ENCODE measurements at regions not wholly inside any gene's neighbourhood (a gene's known extent, or its start where the extent isn't known, plus 50 kb on each side); places are given as distances from the start of the nearest gene placed in this dataset.

- no peak for DNase-seq (ENCODE audit: low spot score)
- in situ Hi-C loops (cut with MboI; ENCODE audit: low sequenced_read_pairs, unreplicated experiment), result no loop called here
- no peak for TF ChIP-seq CTCF (IDR thresholded peaks at IDR 0.05; ENCODE audit: borderline replicate concordance, control extremely low read depth, extremely low read depth, insufficient read depth, missing control alignments)
These were observed 598.7 kb upstream of the SOX11 start for GRCh38 chr2:5093518-5093917.

- in situ Hi-C loops (cut with MboI; ENCODE audit: low sequenced_read_pairs, unreplicated experiment), result no loop called here
- no peak for DNase-seq (ENCODE audit: low spot score)
- TF ChIP-seq CTCF (IDR thresholded peaks at IDR 0.05; ENCODE audit: borderline replicate concordance, control extremely low read depth, extremely low read depth, insufficient read depth, missing control alignments), result no peak
These were observed 598.0 kb upstream of the SOX11 start for GRCh38 chr2:5094192-5094591.

GRCh38 chr2:5098286-5098685, 593.9 kb upstream of the SOX11 start:
- no peak for DNase-seq (ENCODE audit: low spot score)
- in situ Hi-C loops (cut with MboI; ENCODE audit: low sequenced_read_pairs, unreplicated experiment), result no loop called here
- no peak for TF ChIP-seq CTCF (IDR thresholded peaks at IDR 0.05; ENCODE audit: borderline replicate concordance, control extremely low read depth, extremely low read depth, insufficient read depth, missing control alignments)

- TF ChIP-seq CTCF (IDR thresholded peaks at IDR 0.05; ENCODE audit: borderline replicate concordance, control extremely low read depth, extremely low read depth, insufficient read depth, missing control alignments), result no peak
- DNase-seq (ENCODE audit: low spot score), result no peak
- in situ Hi-C loops (cut with MboI; ENCODE audit: low sequenced_read_pairs, unreplicated experiment), result no loop called here
These were observed 589.4 kb upstream of the SOX11 start for GRCh38 chr2:5102823-5103222.

GRCh38 chr2:5111581-5111980, 580.6 kb upstream of the SOX11 start:
- no peak for TF ChIP-seq CTCF (IDR thresholded peaks at IDR 0.05; ENCODE audit: borderline replicate concordance, control extremely low read depth, extremely low read depth, insufficient read depth, missing control alignments)
- in situ Hi-C loops (cut with MboI; ENCODE audit: low sequenced_read_pairs, unreplicated experiment), result no loop called here
- DNase-seq (ENCODE audit: low spot score), result no peak

- no peak for DNase-seq (ENCODE audit: low spot score)
- in situ Hi-C loops (cut with MboI; ENCODE audit: low sequenced_read_pairs, unreplicated experiment), result no loop called here
- no peak for TF ChIP-seq CTCF (IDR thresholded peaks at IDR 0.05; ENCODE audit: borderline replicate concordance, control extremely low read depth, extremely low read depth, insufficient read depth, missing control alignments)
These were observed 573.1 kb upstream of the SOX11 start for GRCh38 chr2:5119046-5119445.

- TF ChIP-seq CTCF (IDR thresholded peaks at IDR 0.05; ENCODE audit: borderline replicate concordance, control extremely low read depth, extremely low read depth, insufficient read depth, missing control alignments), result no peak
- in situ Hi-C loops (cut with MboI; ENCODE audit: low sequenced_read_pairs, unreplicated experiment), result no loop called here
- DNase-seq (ENCODE audit: low spot score), result no peak
These were observed 571.1 kb upstream of the SOX11 start for GRCh38 chr2:5121121-5121520.
